Testis (tissue), 2 donors: ENCODE measurements at regions not wholly inside any gene's neighbourhood (a gene's known extent, or its start where the extent isn't known, plus 50 kb on each side); places are given as distances from the start of the nearest gene placed in this dataset.

Source experiments
- DNase-seq: peaks from one replicate; pipeline ENCODE4 v3.0.0-alpha.2; 2019
- H3K27ac ChIP-seq, 2 donors: fragments of 200-600 bp; sonication (generic); one replicate each; pipeline ENCODE4 v1.5.1; 2019
- H3K27me3 ChIP-seq: fragments of 200-600 bp; sonication (generic); one replicate; pipeline ENCODE4 v1.5.1; 2019
- H3K36me3 ChIP-seq: fragments of 200-600 bp; sonication (generic); one replicate; pipeline ENCODE4 v1.5.1; 2017; ENCODE audit warnings: low read depth; ENCODE audit errors: missing control alignments
- H3K4me1 ChIP-seq: fragments of 200-600 bp; sonication (generic); one replicate; pipeline ENCODE4 v1.5.1; 2019
- H3K4me3 ChIP-seq, 2 donors: fragments of 200-600 bp; sonication (generic); one replicate each; pipeline ENCODE4 v1.5.1; 2017 to 2019
- H3K9me3 ChIP-seq: fragments of 200-600 bp; sonication (generic); one replicate; pipeline ENCODE4 v1.5.1; 2017
- CTCF ChIP-seq, 3 experiments: fragments of 450-650 bp in 2 of 3; fragments of 200-600 bp in 1 of 3; sonication (generic) in 1 of 3; IDR thresholded peaks; one replicate each; pipeline ENCODE4 v1.5.1; 2016 to 2019; ENCODE audit warnings: antibody characterized with exemption in 3 of 3, mild to moderate bottlenecking in 2 of 3, moderate library complexity in 1 of 3
- POLR2A ChIP-seq: fragments of 450-650 bp; IDR thresholded peaks from one replicate; pipeline ENCODE4 v1.6.1; 2017; ENCODE audit warnings: antibody characterized with exemption, mild to moderate bottlenecking, moderate library complexity
- WGBS, 2 donors: methylation state at CpG; one replicate each; pipeline ENCODE4 v1.1.5; 2018; 5-methylcytosine and 5-hydroxymethylcytosine counted together
- intact Hi-C: fragments of 100-400 bp; cut with DNase I; formaldehyde crosslinking; loops from one replicate; pipeline ENCODE4 v1.15.1; 2023; ENCODE audit warnings: low total_unique reads

GRCh38 chr3:151560738-151561137, 99.9 kb upstream of the IGSF10 start:
- Histone ChIP-seq H3K27ac (no peak overlapping the region), H3K36me3 (no peaks in the 10 kb centered on the region), H3K27me3 (no peaks in the 10 kb centered on the region), H3K4me1 (no peaks in the 10 kb centered on the region), H3K9me3 (no peaks in the 10 kb centered on the region), H3K4me3 (no peak overlapping the region)
- 29 to 46% methylated on average over 2 of the region's 2 CpGs for WGBS, 2 donors
- intact Hi-C loops, result no loop called here
- no peak for DNase-seq
- TF ChIP-seq CTCF (IDR thresholded peaks at IDR 0.05) (no peak), POLR2A (no peak)

- no peak overlapping the region for H3K4me3 ChIP-seq
- WGBS, 2 donors, result 85 to 86% methylated on average over 5 of the region's 5 CpGs
- H3K27me3 ChIP-seq, result no peaks in the 10 kb centered on the region
- no peak overlapping the region for H3K27ac ChIP-seq
- no peak for DNase-seq
- intact Hi-C loops, result no loop called here
- no peaks in the 10 kb centered on the region for H3K4me1 ChIP-seq
- H3K9me3 ChIP-seq, result no peaks in the 10 kb centered on the region
- TF ChIP-seq POLR2A (no peak), CTCF (IDR thresholded peaks at IDR 0.05) (no peak)
- H3K36me3 ChIP-seq, result no peaks in the 10 kb centered on the region
These were observed 98.9 kb upstream of the IGSF10 start for GRCh38 chr3:151559736-151560135.

- DNase-seq, result no peak
- no peaks in the 10 kb centered on the region for H3K36me3 ChIP-seq
- H3K27ac ChIP-seq, result no peak overlapping the region
- intact Hi-C loops, result no loop called here
- H3K4me3 ChIP-seq, result no peak overlapping the region
- H3K27me3 ChIP-seq, result no peaks in the 10 kb centered on the region
- H3K9me3 ChIP-seq, result no peaks in the 10 kb centered on the region
- no peaks in the 10 kb centered on the region for H3K4me1 ChIP-seq
- no peak for TF ChIP-seq POLR2A
- TF ChIP-seq CTCF (IDR thresholded peaks at IDR 0.05), result no peak
These were observed 97.8 kb upstream of the IGSF10 start for GRCh38 chr3:151558661-151559060.

- TF ChIP-seq POLR2A (no peak), CTCF (IDR thresholded peaks at IDR 0.05) (no peak)
- Histone ChIP-seq H3K27ac (no peak overlapping the region), H3K36me3 (no peaks in the 10 kb centered on the region), H3K9me3 (no peaks in the 10 kb centered on the region), H3K27me3 (no peaks in the 10 kb centered on the region), H3K4me1 (no peaks in the 10 kb centered on the region), H3K4me3 (no peak overlapping the region)
- 67 to 80% methylated on average over 2 of the region's 2 CpGs for WGBS, 2 donors
- DNase-seq, result no peak
- intact Hi-C loops, result no loop called here
These were observed 96.4 kb upstream of the IGSF10 start for GRCh38 chr3:151557068-151557840.

GRCh38 chr3:151556596-151556995, 95.7 kb upstream of the IGSF10 start:
- no peaks in the 10 kb centered on the region for H3K36me3 ChIP-seq
- TF ChIP-seq POLR2A (no peak), CTCF (IDR thresholded peaks at IDR 0.05) (no peak)
- no peak overlapping the region for H3K27ac ChIP-seq
- no peaks in the 10 kb centered on the region for H3K4me1 ChIP-seq
- no peak overlapping the region for H3K4me3 ChIP-seq
- H3K27me3 ChIP-seq, result no peaks in the 10 kb centered on the region
- DNase-seq, result no peak
- WGBS, 2 donors, result 74 to 81% methylated on average over 3 of the region's 3 CpGs
- no peaks in the 10 kb centered on the region for H3K9me3 ChIP-seq
- intact Hi-C loops, result no loop called here
